MM.1S (cell line): ENCODE measurements at regions not wholly inside any gene's neighbourhood (a gene's known extent, or its start where the extent isn't known, plus 50 kb on each side); places are given as distances from the start of the nearest gene placed in this dataset.

Experiments used
- DNase-seq: peaks from one replicate; pipeline ENCODE4 v3.0.0-alpha.2; 2015
- H2AFZ ChIP-seq: fragments of 300-600 bp; sonication (generic); 2 replicates; pipeline ENCODE4 v1.6.0; 2016; ENCODE audit warnings: antibody characterized with exemption, low read length
- H3F3A ChIP-seq: fragments of 300-600 bp; sonication (generic); 2 replicates; pipeline ENCODE4 v1.6.1; 2016; ENCODE audit warnings: mild to moderate bottlenecking, antibody characterized with exemption, low read length, moderate library complexity, mixed read lengths; ENCODE audit not compliant: insufficient read depth
- H3K27ac ChIP-seq: fragments of 300-600 bp; sonication (generic); 2 replicates; pipeline ENCODE4 v1.5.1; 2016; ENCODE audit warnings: mild to moderate bottlenecking, low read length
- H3K27me3 ChIP-seq: fragments of 300-600 bp; sonication (generic); replicated peaks from 2 replicates; pipeline ENCODE4 v1.6.0; 2016; ENCODE audit warnings: low read length; ENCODE audit not compliant: insufficient read depth
- H3K36me3 ChIP-seq: fragments of 300-600 bp; sonication (generic); replicated peaks from 2 replicates; pipeline ENCODE4 v1.6.1; 2016; ENCODE audit warnings: mild to moderate bottlenecking, low read length, mixed read lengths; ENCODE audit not compliant: insufficient read depth
- H3K4me1 ChIP-seq: fragments of 300-600 bp; sonication (generic); 2 replicates; pipeline ENCODE4 v1.6.1; 2016; ENCODE audit warnings: low read length, mixed read lengths
- H3K4me2 ChIP-seq: fragments of 300-600 bp; sonication (generic); 2 replicates; pipeline ENCODE4 v1.6.0; 2016; ENCODE audit warnings: low read depth, low read length
- H3K4me3 ChIP-seq: fragments of 300-600 bp; sonication (generic); 2 replicates; pipeline ENCODE4 v1.5.1; 2016; ENCODE audit warnings: low read length, mixed read lengths
- H3K79me2 ChIP-seq: fragments of 300-600 bp; sonication (generic); 2 replicates; pipeline ENCODE4 v1.6.1; 2016; ENCODE audit warnings: mixed run types, low read length, mixed read lengths
- H3K9ac ChIP-seq: fragments of 300-600 bp; sonication (generic); 2 replicates; pipeline ENCODE4 v1.6.1; 2016; ENCODE audit warnings: low read length, mixed read lengths
- H3K9me2 ChIP-seq: fragments of 300-600 bp; sonication (generic); replicated peaks from 2 replicates; pipeline ENCODE4 v1.6.1; 2016; ENCODE audit warnings: mild to moderate bottlenecking, low read length, mixed read lengths; ENCODE audit not compliant: insufficient read depth
- H3K9me3 ChIP-seq: fragments of 300-600 bp; sonication (generic); replicated peaks from 2 replicates; pipeline ENCODE4 v1.6.1; 2016; ENCODE audit warnings: mild to moderate bottlenecking, low read length, mixed read lengths; ENCODE audit not compliant: insufficient read depth
- H4K20me1 ChIP-seq: fragments of 300-600 bp; sonication (generic); 2 replicates; pipeline ENCODE4 v1.6.1; 2016; ENCODE audit warnings: mild to moderate bottlenecking, low read length, moderate library complexity, mixed read lengths; ENCODE audit not compliant: insufficient read depth
- CTCF ChIP-seq: fragments of 300-600 bp; sonication (generic); IDR thresholded peaks from 2 replicates; pipeline ENCODE4 v1.5.1; 2016; ENCODE audit warnings: antibody characterized with exemption, low read length, mixed read lengths
- EZH2 ChIP-seq: fragments of 300-600 bp; sonication (generic); optimal IDR thresholded peaks from 2 replicates; pipeline ENCODE3; 2017; ENCODE audit warnings: low read depth, mild to moderate bottlenecking, antibody characterized with exemption, low read length, mixed read lengths
- EZH2phosphoT487 ChIP-seq: fragments of 300-600 bp; sonication (generic); IDR thresholded peaks from 2 replicates; pipeline ENCODE4 v1.6.1; 2018; ENCODE audit warnings: antibody characterized with exemption, low read length

- Histone ChIP-seq H4K20me1 (no peaks in the 10 kb centered on the region), H3K79me2 (peaks cover 50% of the 10 kb centered on the region), H3K9me2 (no peaks in the 10 kb centered on the region), H3K9ac (no peak overlapping the region), H2AFZ (no peak overlapping the region), H3K4me2 (no peak overlapping the region), H3K4me1 (no peaks in the 10 kb centered on the region), H3K9me3 (no peaks in the 10 kb centered on the region), H3K27ac (no peak overlapping the region), H3K27me3 (no peaks in the 10 kb centered on the region), H3K36me3 (no peaks in the 10 kb centered on the region), H3K4me3 (no peak overlapping the region), H3F3A (no peaks in the 10 kb centered on the region)
- DNase-seq, result no peak
- TF ChIP-seq CTCF (no peak), EZH2 (no peak), EZH2phosphoT487 (no peak)
Measured at GRCh38 chr14:71341156-71341555, 433.9 kb downstream of the PCNX1 start.

GRCh38 chr14:71343724-71344123 lies 436.5 kb downstream of the PCNX1 start:
- no peak for TF ChIP-seq CTCF
- no peak for TF ChIP-seq EZH2phosphoT487
- no peak for TF ChIP-seq EZH2
- Histone ChIP-seq H3K4me2 (no peak overlapping the region), H3K9ac (no peak overlapping the region), H3K4me3 (no peak overlapping the region), H3K79me2 (peaks cover 46% of the 10 kb centered on the region), H4K20me1 (no peaks in the 10 kb centered on the region), H2AFZ (no peak overlapping the region), H3K4me1 (no peaks in the 10 kb centered on the region), H3K9me2 (no peaks in the 10 kb centered on the region), H3K36me3 (no peaks in the 10 kb centered on the region), H3F3A (no peaks in the 10 kb centered on the region), H3K27me3 (no peaks in the 10 kb centered on the region), H3K9me3 (no peaks in the 10 kb centered on the region), H3K27ac (no peak overlapping the region)
- no peak for DNase-seq

GRCh38 chr14:71344506-71344905 lies 437.2 kb downstream of the PCNX1 start:
- Histone ChIP-seq H3F3A (no peaks in the 10 kb centered on the region), H3K27ac (no peak overlapping the region), H3K9me3 (no peaks in the 10 kb centered on the region), H3K9ac (no peak overlapping the region), H3K4me2 (no peak overlapping the region), H2AFZ (no peak overlapping the region), H3K36me3 (no peaks in the 10 kb centered on the region), H3K9me2 (no peaks in the 10 kb centered on the region), H3K79me2 (peaks cover 46% of the 10 kb centered on the region), H3K27me3 (no peaks in the 10 kb centered on the region), H4K20me1 (no peaks in the 10 kb centered on the region), H3K4me1 (no peaks in the 10 kb centered on the region), H3K4me3 (no peak overlapping the region)
- TF ChIP-seq EZH2 (no peak), EZH2phosphoT487 (no peak), CTCF (no peak)
- DNase-seq, result no peak
